ENCODE measurements at regions not wholly inside any gene's neighbourhood (a gene's known extent, or its start where the extent isn't known, plus 50 kb on each side); places are given as distances from the start of the nearest gene placed in this dataset.
"Not testable (repeated sequence)": the region's sequence is repeated elsewhere in the genome, so short reads cannot be mapped to it uniquely, and the experiment has no call there.

- no peak for DNase-seq
These were observed 664.3 kb downstream of the TENT5A start for GRCh38 chr6:81088145-81088544.

- no peak for DNase-seq
These were observed 665.5 kb downstream of the TENT5A start for GRCh38 chr6:81086991-81087390.

- DNase-seq, result no peak
These were observed 667.1 kb downstream of the TENT5A start for GRCh38 chr6:81085431-81085790.

GRCh38 chr6:81084776-81085430 is 667.6 kb downstream of the TENT5A start:
- DNase-seq, result no peak

GRCh38 chr6:81075974-81076373 is 676.5 kb downstream of the TENT5A start:
- DNase-seq, result no peak

GRCh38 chr6:81073318-81073717 is 679.2 kb downstream of the TENT5A start:
- no peak for DNase-seq

- no peak for DNase-seq
These were observed 681.4 kb downstream of the TENT5A start for GRCh38 chr6:81071121-81071520.

GRCh38 chr6:81067057-81067456 is 685.4 kb downstream of the TENT5A start:
- DNase-seq, result no peak

- no peak for DNase-seq
These were observed 688.6 kb downstream of the TENT5A start for GRCh38 chr6:81063891-81064290.

GRCh38 chr6:81054036-81054435 is 698.4 kb downstream of the TENT5A start:
- no peak for DNase-seq

GRCh38 chr6:81051952-81052351 is 700.5 kb downstream of the TENT5A start:
- DNase-seq, result no peak

GRCh38 chr6:81049425-81050042 is 702.9 kb downstream of the TENT5A start:
- no peak for DNase-seq

- no peak for DNase-seq
These were observed 721.1 kb downstream of the TENT5A start for GRCh38 chr6:81031416-81031815.

GRCh38 chr6:81026041-81026553 is 726.4 kb downstream of the TENT5A start:
- DNase-seq, result no peak

GRCh38 chr6:81023709-81024108 is 728.8 kb downstream of the TENT5A start:
- no peak for DNase-seq

GRCh38 chr6:81023007-81023582 is 729.4 kb downstream of the TENT5A start:
- no peak for DNase-seq

GRCh38 chr6:81017586-81017985 is 734.9 kb downstream of the TENT5A start:
- not testable (repeated sequence) for DNase-seq

GRCh38 chr6:81003894-81004293 is 748.6 kb downstream of the TENT5A start:
- DNase-seq, result no peak

GRCh38 chr6:81003156-81003555 is 749.3 kb downstream of the TENT5A start:
- DNase-seq, result no peak

- DNase-seq, result no peak
These were observed 750.4 kb downstream of the TENT5A start for GRCh38 chr6:81002126-81002525.

GRCh38 chr6:80991316-80991715 is 761.2 kb downstream of the TENT5A start:
- DNase-seq, result no peak

GRCh38 chr6:80988892-80989291 is 763.6 kb downstream of the TENT5A start:
- no peak for DNase-seq

GRCh38 chr6:80988286-80988685 is 764.2 kb downstream of the TENT5A start:
- DNase-seq, result no peak

GRCh38 chr6:80981226-80981625 is 771.3 kb downstream of the TENT5A start:
- DNase-seq, result not testable (repeated sequence)
